ENCODE measurements at regions not wholly inside any gene's neighbourhood (a gene's known extent, or its start where the extent isn't known, plus 50 kb on each side); places are given as distances from the start of the nearest gene placed in this dataset.

- Mint-ChIP-seq H3K9me3 (peaks cover 0 to 2% (median 0%) of the 10 kb centered on the region in 7 donors), H3K27me3 (ENCODE audit: low read depth in 3 of 3) (peaks cover 0 to 2% (median 0%) of the 10 kb centered on the region in 3 donors), H3K36me3 (no peaks in the 10 kb centered on the region), H3K4me1 (peaks cover 2% of the 10 kb centered on the region), H3K4me3 (no peak overlapping the region), H3K27ac (peak overlapping the region in 1 of 7 donors; percentile 28)
- H4K20me1 ChIP-seq (ENCODE audit: insufficient read depth, low read length), result no peaks in the 10 kb centered on the region
- no CpG with 5 or more reads among the region's 1 CpG for WGBS (ENCODE audit: insufficient coverage)
- H3K9ac ChIP-seq (ENCODE audit: insufficient read depth, low read length, poor library complexity, severe bottlenecking), result no peak overlapping the region
- intact Hi-C loops (cut with micrococcal nuclease), result no loop called here
- no peak overlapping the region for H3K27ac ChIP-seq (ENCODE audit: low read depth in 1 of 2, low read length in 2 of 2)
- no peak overlapping the region for H2AFZ ChIP-seq (ENCODE audit: insufficient read depth, low read depth, low read length, poor library complexity, severe bottlenecking)
- H3K4me3 ChIP-seq (replicated peaks in 1 of 3; ENCODE audit: low read depth in 2 of 3, low read length in 3 of 3), result no peak overlapping the region
- no peaks in the 10 kb centered on the region for H3K79me2 ChIP-seq (ENCODE audit: insufficient read depth, low read length)
- H3K9me3 ChIP-seq (replicated peaks in 1 of 2; ENCODE audit: control insufficient read depth in 1 of 2, insufficient read depth in 1 of 2, low read length in 2 of 2), result no peaks in the 10 kb centered on the region
- no peaks in the 10 kb centered on the region for H3K36me3 ChIP-seq (replicated peaks in 1 of 2; ENCODE audit: control insufficient read depth in 1 of 2, insufficient read depth in 2 of 2, low read length in 2 of 2)
- TF ChIP-seq CTCF (IDR thresholded peaks at IDR 0.05), result no peak
- DNase-seq, result no peak
- no peaks in the 10 kb centered on the region for H3K4me1 ChIP-seq (ENCODE audit: control insufficient read depth in 1 of 2, insufficient read depth in 2 of 2, low read length in 2 of 2)
- no peaks in the 10 kb centered on the region for H3K27me3 ChIP-seq (ENCODE audit: control insufficient read depth in 2 of 2, insufficient read depth in 2 of 2, low read length in 2 of 2)
- H3K4me2 ChIP-seq (replicated peaks; ENCODE audit: extremely low read depth, low read length, poor library complexity, severe bottlenecking), result no peak overlapping the region
Observed at GRCh38 chr9:108383796-108384195, 472.0 kb downstream of the ACTL7B start.

- Histone ChIP-seq H3K4me3 (replicated peaks in 1 of 3; ENCODE audit: low read depth in 2 of 3, low read length in 3 of 3) (no peak overlapping the region), H2AFZ (ENCODE audit: insufficient read depth, low read depth, low read length, poor library complexity, severe bottlenecking) (no peak overlapping the region), H3K4me2 (replicated peaks; ENCODE audit: extremely low read depth, low read length, poor library complexity, severe bottlenecking) (no peak overlapping the region), H3K79me2 (ENCODE audit: insufficient read depth, low read length) (no peaks in the 10 kb centered on the region), H3K9me3 (replicated peaks in 1 of 2; ENCODE audit: control insufficient read depth in 1 of 2, insufficient read depth in 1 of 2, low read length in 2 of 2) (no peaks in the 10 kb centered on the region), H3K4me1 (ENCODE audit: control insufficient read depth in 1 of 2, insufficient read depth in 2 of 2, low read length in 2 of 2) (no peaks in the 10 kb centered on the region), H4K20me1 (ENCODE audit: insufficient read depth, low read length) (no peaks in the 10 kb centered on the region), H3K27ac (ENCODE audit: low read depth in 1 of 2, low read length in 2 of 2) (no peak overlapping the region), H3K27me3 (ENCODE audit: control insufficient read depth in 2 of 2, insufficient read depth in 2 of 2, low read length in 2 of 2) (no peaks in the 10 kb centered on the region), H3K36me3 (replicated peaks in 1 of 2; ENCODE audit: control insufficient read depth in 1 of 2, insufficient read depth in 2 of 2, low read length in 2 of 2) (no peaks in the 10 kb centered on the region), H3K9ac (ENCODE audit: insufficient read depth, low read length, poor library complexity, severe bottlenecking) (no peak overlapping the region)
- WGBS (ENCODE audit: insufficient coverage), result 100% methylated on average over 3 of the region's 6 CpGs
- Mint-ChIP-seq H3K27me3 (ENCODE audit: low read depth in 3 of 3) (peaks cover 0 to 2% (median 0%) of the 10 kb centered on the region in 3 donors), H3K4me1 (peaks cover 2% of the 10 kb centered on the region), H3K27ac (no peak overlapping the region), H3K36me3 (no peaks in the 10 kb centered on the region), H3K9me3 (peaks cover 0 to 2% (median 0%) of the 10 kb centered on the region in 7 donors), H3K4me3 (no peak overlapping the region)
- no peak for DNase-seq
- intact Hi-C loops (cut with micrococcal nuclease), result no loop called here
- TF ChIP-seq CTCF (IDR thresholded peaks at IDR 0.05), result no peak
Observed at GRCh38 chr9:108382310-108382709, 473.5 kb downstream of the ACTL7B start.

Data from CD14-positive monocyte (primary cell).